Activated naive CD8-positive, alpha-beta T cell treated with anti-CD3 and anti-CD28 coated beads, Interleukin-2, amount 50 U/mL, for 16 hours (primary cell): ENCODE measurements at regions not wholly inside any gene's neighbourhood (a gene's known extent, or its start where the extent isn't known, plus 50 kb on each side); places are given as distances from the start of the nearest gene placed in this dataset.

ENCODE experiments used
- DNase-seq: peaks from one replicate; pipeline ENCODE4 v3.0.0-alpha.2; 2020; ENCODE audit warnings: low read depth, low spot score

- no peak for DNase-seq
Measured at GRCh38 chr6:170031684-170032121, 259.2 kb downstream of the DLL1 start.

GRCh38 chr6:170030821-170031471 lies 259.9 kb downstream of the DLL1 start:
- DNase-seq: no peak

- no peak for DNase-seq
Measured at GRCh38 chr6:170030284-170030815, 260.5 kb downstream of the DLL1 start.

- no peak for DNase-seq
Measured at GRCh38 chr6:170029416-170030283, 261.2 kb downstream of the DLL1 start.

GRCh38 chr6:170028629-170029345 lies 262.1 kb downstream of the DLL1 start:
- DNase-seq: no peak

GRCh38 chr6:170027647-170028043 lies 263.2 kb downstream of the DLL1 start:
- DNase-seq: no peak

- no peak for DNase-seq
Measured at GRCh38 chr6:170026751-170027646, 263.9 kb downstream of the DLL1 start.

- DNase-seq: no peak
Measured at GRCh38 chr6:170025935-170026750, 264.7 kb downstream of the DLL1 start.

GRCh38 chr6:170025341-170025911 lies 265.5 kb downstream of the DLL1 start:
- no peak for DNase-seq

GRCh38 chr6:170024940-170025339 lies 265.9 kb downstream of the DLL1 start:
- no peak for DNase-seq

- DNase-seq: no peak
Measured at GRCh38 chr6:170023620-170024521, 267.0 kb downstream of the DLL1 start.

- no peak for DNase-seq
Measured at GRCh38 chr6:170022827-170023619, 267.9 kb downstream of the DLL1 start.

- DNase-seq: no peak
Measured at GRCh38 chr6:170022291-170022722, 268.6 kb downstream of the DLL1 start.

- no peak for DNase-seq
Measured at GRCh38 chr6:170021579-170021978, 269.3 kb downstream of the DLL1 start.

- DNase-seq: no peak
Measured at GRCh38 chr6:170019818-170020583, 268.6 kb downstream of the ERMARD start.

- DNase-seq: no peak
Measured at GRCh38 chr6:170018936-170019817, 267.8 kb downstream of the ERMARD start.
